GM21367 (cell line): ENCODE measurements at regions not wholly inside any gene's neighbourhood (a gene's known extent, or its start where the extent isn't known, plus 50 kb on each side); places are given as distances from the start of the nearest gene placed in this dataset.
"Not testable (repeated sequence)": the region's sequence is repeated elsewhere in the genome, so short reads cannot be mapped to it uniquely, and the experiment has no call there.

ENCODE experiments used
- ATAC-seq: cut with Tn5 transposase; IDR thresholded peaks from one replicate; pipeline ENCODE4 v1.9.1; 2021; ENCODE audit not compliant: unreplicated experiment

GRCh38 chr14:27528328-27528727 is 930.5 kb upstream of the NOVA1 start:
- no peak for ATAC-seq

GRCh38 chr14:27536748-27537147 is 938.9 kb upstream of the NOVA1 start:
- no peak for ATAC-seq

- no peak for ATAC-seq
Measured at GRCh38 chr14:27546111-27546510, 948.3 kb upstream of the NOVA1 start.

- no peak for ATAC-seq
Measured at GRCh38 chr14:27553790-27554189, 956.0 kb upstream of the NOVA1 start.

GRCh38 chr14:27557445-27557844 is 959.6 kb upstream of the NOVA1 start:
- no peak for ATAC-seq

GRCh38 chr14:27559848-27560247 is 962.0 kb upstream of the NOVA1 start:
- ATAC-seq = no peak

GRCh38 chr14:27566843-27567382 is 969.1 kb upstream of the NOVA1 start:
- no peak for ATAC-seq

GRCh38 chr14:27573018-27573417 is 975.2 kb upstream of the NOVA1 start:
- no peak for ATAC-seq

- no peak for ATAC-seq
Measured at GRCh38 chr14:27587103-27587502, 989.3 kb upstream of the NOVA1 start.

GRCh38 chr14:27605282-27605681 is 1007.4 kb upstream of the NOVA1 start:
- ATAC-seq = no peak

- no peak for ATAC-seq
Measured at GRCh38 chr14:27608377-27608776, 1010.5 kb upstream of the NOVA1 start.

GRCh38 chr14:27612121-27612520 is 1014.3 kb upstream of the NOVA1 start:
- ATAC-seq = no peak

- ATAC-seq = no peak
Measured at GRCh38 chr14:27613102-27613501, 1015.3 kb upstream of the NOVA1 start.

GRCh38 chr14:27623782-27624181 is 1025.9 kb upstream of the NOVA1 start:
- ATAC-seq = no peak

GRCh38 chr14:27634056-27634970 is 1036.5 kb upstream of the NOVA1 start:
- no peak for ATAC-seq

- not testable (repeated sequence) for ATAC-seq
Measured at GRCh38 chr14:27640688-27641087, 1042.9 kb upstream of the NOVA1 start.

- ATAC-seq = no peak
Measured at GRCh38 chr14:27642251-27642866, 1044.5 kb upstream of the NOVA1 start.

- no peak for ATAC-seq
Measured at GRCh38 chr14:27660683-27661082, 1062.8 kb upstream of the NOVA1 start.

GRCh38 chr14:27668531-27668930 is 1070.7 kb upstream of the NOVA1 start:
- ATAC-seq = no peak

GRCh38 chr14:27672047-27672446 is 1074.2 kb upstream of the NOVA1 start:
- ATAC-seq = no peak

GRCh38 chr14:27672811-27673737 is 1075.2 kb upstream of the NOVA1 start:
- not testable (repeated sequence) for ATAC-seq
